PC-9 (cell line): ENCODE measurements at regions not wholly inside any gene's neighbourhood (a gene's known extent, or its start where the extent isn't known, plus 50 kb on each side); places are given as distances from the start of the nearest gene placed in this dataset.

ENCODE experiments used
- BruUV-seq: library from RNA; stranded (reverse); fragments of 400-500 nt; replicated peaks from 2 replicates; lab custom pipeline; 2021; lab: Mats Ljungman, UMichigan
- CTCF ChIA-PET: fragments of 300-600 bp; sonication (Branson Sonifier 250); formaldehyde crosslinking; loops from one replicate; lab custom pipeline; 2022; ENCODE audit warnings: antibody characterized with exemption; lab: Charles Lee
- POLR2A ChIA-PET: fragments of 300-600 bp; sonication (Branson Sonifier 250); formaldehyde crosslinking; loops from one replicate; lab custom pipeline; 2022; ENCODE audit warnings: antibody characterized with exemption; ENCODE audit not compliant: unreplicated experiment; lab: Charles Lee
- DNase-seq, 2 experiments: peaks; one replicate each; pipeline versions ENCODE4 v3.0.0 to v3.0.0-alpha.2; 2015 to 2022; ENCODE audit warnings: mixed read lengths in 1 of 2
- H2AFZ ChIP-seq: fragments of 200-600 bp; sonication (generic); 2 replicates; pipeline ENCODE4 v1.8.1; 2017; ENCODE audit warnings: antibody characterized with exemption
- H3F3A ChIP-seq: fragments of 200-600 bp; sonication (generic); 2 replicates; pipeline ENCODE4 v1.8.1; 2017; ENCODE audit warnings: antibody characterized with exemption, mild to moderate bottlenecking, low read depth; ENCODE audit not compliant: insufficient read depth
- H3K27ac ChIP-seq: fragments of 200-600 bp; sonication (generic); 2 replicates; pipeline ENCODE4 v1.6.1; 2016; ENCODE audit warnings: mixed run types
- H3K27me3 ChIP-seq: fragments of 200-600 bp; sonication (generic); 2 replicates; pipeline ENCODE4 v1.6.1; 2016; ENCODE audit warnings: low read depth, mixed run types; ENCODE audit not compliant: insufficient read depth
- H3K36me3 ChIP-seq: fragments of 200-600 bp; sonication (generic); 2 replicates; pipeline ENCODE4 v1.6.1; 2016; ENCODE audit warnings: low read depth, mixed run types
- H3K4me1 ChIP-seq: fragments of 200-600 bp; sonication (generic); replicated peaks from 2 replicates; pipeline ENCODE4 v1.6.1; 2016; ENCODE audit warnings: mixed run types; ENCODE audit not compliant: insufficient read depth
- H3K4me2 ChIP-seq: fragments of 200-600 bp; sonication (generic); 2 replicates; pipeline ENCODE4 v1.6.1; 2017; ENCODE audit warnings: mixed run types
- H3K4me3 ChIP-seq: fragments of 200-600 bp; sonication (generic); 2 replicates; pipeline ENCODE4 v1.6.1; 2016; ENCODE audit warnings: mixed run types
- H3K79me2 ChIP-seq: fragments of 200-600 bp; sonication (generic); 2 replicates; pipeline ENCODE4 v1.6.1; 2017; ENCODE audit warnings: low read depth, mixed run types
- H3K9me2 ChIP-seq: fragments of 200-600 bp; sonication (generic); 2 replicates; pipeline ENCODE4 v1.8.1; 2017; ENCODE audit warnings: mild to moderate bottlenecking; ENCODE audit not compliant: insufficient read depth
- H3K9me3 ChIP-seq: fragments of 200-600 bp; sonication (generic); 2 replicates; pipeline ENCODE4 v1.8.1; 2016; ENCODE audit warnings: low read depth; ENCODE audit not compliant: insufficient read depth
- H4K20me1 ChIP-seq: fragments of 200-600 bp; sonication (generic); 2 replicates; pipeline ENCODE4 v1.8.1; 2017; ENCODE audit not compliant: insufficient read depth
- EZH2 ChIP-seq: fragments of 200-600 bp; sonication (generic); IDR thresholded peaks from 2 replicates; pipeline ENCODE4 v1.8.0; 2017; ENCODE audit warnings: antibody characterized with exemption, low read depth
- intact Hi-C: fragments of 100-400 bp; cut with micrococcal nuclease; formaldehyde crosslinking; loops from one replicate; pipeline ENCODE4 v1.10.0; 2022; ENCODE audit not compliant: unreplicated experiment
- TF ChIP-seq, protein P1 (sequence below): fragments of 200-600 bp; sonication (generic); conservative IDR thresholded peaks from 2 replicates; pipeline ENCODE4 v1.6.1; 2017; ENCODE audit warnings: mixed run types, antibody characterized with exemption, mild to moderate bottlenecking, moderate library complexity

DNA sequence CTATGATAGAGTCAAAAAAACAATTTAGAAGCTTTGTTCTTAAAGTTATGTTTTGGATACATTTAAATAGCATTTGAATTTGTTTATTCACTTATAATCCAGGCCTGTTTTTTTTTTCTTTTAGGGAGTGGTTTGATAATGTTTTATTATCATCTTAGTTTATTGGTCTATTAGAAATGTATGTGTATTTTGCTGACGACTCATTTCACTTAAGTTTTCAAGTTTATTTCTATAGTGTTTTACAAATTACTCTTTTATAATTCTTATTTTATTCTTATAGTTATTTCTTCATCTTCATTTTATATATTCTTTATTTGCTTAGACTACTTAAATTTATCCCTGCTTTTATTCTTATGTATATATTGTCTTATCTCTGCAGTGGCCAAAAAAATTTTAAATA lies 804.5 kb downstream of the NR4A2 start:
- no peak overlapping the region for H3K4me3 ChIP-seq
- BruUV-seq, result no TSS peak
- H3K27ac ChIP-seq, result no peak overlapping the region
- no peaks in the 10 kb centered on the region for H3K27me3 ChIP-seq
- CTCF ChIA-PET, result interaction anchor here (0.7 kb wide), 1 partner anchor 163 kb away, joined by 5 read pairs; no protein-coding TSS in a partner anchor
- no peaks in the 10 kb centered on the region for H3K36me3 ChIP-seq
- H3F3A ChIP-seq, result no peaks in the 10 kb centered on the region
- H2AFZ ChIP-seq, result no peak overlapping the region
- DNase-seq, result no peak
- H3K79me2 ChIP-seq, result no peaks in the 10 kb centered on the region
- no peaks in the 10 kb centered on the region for H3K4me1 ChIP-seq
- intact Hi-C loops, result no loop called here
- H3K9me3 ChIP-seq, result no peaks in the 10 kb centered on the region
- H4K20me1 ChIP-seq, result no peaks in the 10 kb centered on the region
- POLR2A ChIA-PET, result no interaction called here
- H3K9me2 ChIP-seq, result no peaks in the 10 kb centered on the region
- no peak overlapping the region for H3K4me2 ChIP-seq
- TF ChIP-seq EZH2, result no peak
- TF ChIP-seq, protein P1, sequence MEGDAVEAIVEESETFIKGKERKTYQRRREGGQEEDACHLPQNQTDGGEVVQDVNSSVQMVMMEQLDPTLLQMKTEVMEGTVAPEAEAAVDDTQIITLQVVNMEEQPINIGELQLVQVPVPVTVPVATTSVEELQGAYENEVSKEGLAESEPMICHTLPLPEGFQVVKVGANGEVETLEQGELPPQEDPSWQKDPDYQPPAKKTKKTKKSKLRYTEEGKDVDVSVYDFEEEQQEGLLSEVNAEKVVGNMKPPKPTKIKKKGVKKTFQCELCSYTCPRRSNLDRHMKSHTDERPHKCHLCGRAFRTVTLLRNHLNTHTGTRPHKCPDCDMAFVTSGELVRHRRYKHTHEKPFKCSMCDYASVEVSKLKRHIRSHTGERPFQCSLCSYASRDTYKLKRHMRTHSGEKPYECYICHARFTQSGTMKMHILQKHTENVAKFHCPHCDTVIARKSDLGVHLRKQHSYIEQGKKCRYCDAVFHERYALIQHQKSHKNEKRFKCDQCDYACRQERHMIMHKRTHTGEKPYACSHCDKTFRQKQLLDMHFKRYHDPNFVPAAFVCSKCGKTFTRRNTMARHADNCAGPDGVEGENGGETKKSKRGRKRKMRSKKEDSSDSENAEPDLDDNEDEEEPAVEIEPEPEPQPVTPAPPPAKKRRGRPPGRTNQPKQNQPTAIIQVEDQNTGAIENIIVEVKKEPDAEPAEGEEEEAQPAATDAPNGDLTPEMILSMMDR, result no peak

DNA sequence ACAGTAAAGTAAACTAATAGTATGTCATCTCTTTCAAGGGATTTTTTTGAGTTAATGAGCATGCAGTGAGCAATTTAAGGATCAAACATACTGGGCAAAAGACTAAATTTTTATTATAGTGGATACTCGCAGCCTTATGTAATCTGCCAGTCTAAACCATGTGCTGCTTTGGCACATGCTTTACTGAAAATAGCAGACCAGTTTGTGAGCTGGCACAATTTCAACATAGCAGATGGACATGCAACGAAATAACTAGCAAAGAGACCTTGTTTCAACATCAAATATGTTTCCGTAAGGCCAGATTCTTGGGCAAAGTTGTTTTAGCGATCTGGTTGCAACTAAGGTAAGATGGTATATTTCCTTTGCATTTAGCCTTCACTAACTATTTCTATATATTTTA lies 807.3 kb downstream of the NR4A2 start:
- no peak overlapping the region for H3K4me2 ChIP-seq
- no peaks in the 10 kb centered on the region for H4K20me1 ChIP-seq
- H3K9me2 ChIP-seq, result no peaks in the 10 kb centered on the region
- no peaks in the 10 kb centered on the region for H3K79me2 ChIP-seq
- no peak overlapping the region for H3K27ac ChIP-seq
- ChIA-PET CTCF (no interaction called here), POLR2A (no interaction called here)
- intact Hi-C loops, result no loop called here
- no peaks in the 10 kb centered on the region for H3K36me3 ChIP-seq
- no peak overlapping the region for H3K4me3 ChIP-seq
- H3F3A ChIP-seq, result no peaks in the 10 kb centered on the region
- no peaks in the 10 kb centered on the region for H3K9me3 ChIP-seq
- TF ChIP-seq, protein P1, result no peak
- no peak for TF ChIP-seq EZH2
- no peaks in the 10 kb centered on the region for H3K4me1 ChIP-seq
- no TSS peak for BruUV-seq
- no peak for DNase-seq
- no peaks in the 10 kb centered on the region for H3K27me3 ChIP-seq
- H2AFZ ChIP-seq, result no peak overlapping the region

DNA sequence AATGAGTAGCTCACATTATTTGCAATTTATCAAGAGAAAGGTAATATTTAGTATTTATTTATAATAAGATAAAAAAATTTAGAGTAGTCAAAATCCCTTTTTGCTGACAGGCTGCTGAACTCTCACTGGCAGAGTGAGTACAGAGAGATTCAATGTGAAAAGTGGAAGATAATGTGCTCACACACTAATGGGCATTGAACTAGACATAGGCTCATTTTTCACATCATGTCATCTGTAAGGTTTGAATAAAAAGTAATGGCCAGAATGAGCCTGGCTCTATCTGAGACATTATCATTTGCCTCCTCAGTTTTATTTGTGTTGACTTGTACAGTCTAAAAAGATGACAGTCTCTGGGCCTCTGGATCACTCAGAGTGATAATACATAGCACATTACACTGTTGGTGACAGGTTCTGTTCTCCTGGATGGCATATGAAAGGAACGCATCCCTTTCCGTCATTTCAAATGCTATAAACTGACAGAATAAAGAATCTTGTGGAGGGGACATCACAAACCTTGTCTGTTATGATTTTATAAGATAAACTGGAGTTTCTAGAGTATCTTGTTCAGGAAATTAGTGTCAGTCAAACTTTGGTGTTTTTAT lies 812.9 kb downstream of the NR4A2 start:
- DNase-seq, result no peak
- Histone ChIP-seq H3K79me2 (no peaks in the 10 kb centered on the region), H3K9me2 (no peaks in the 10 kb centered on the region), H4K20me1 (no peaks in the 10 kb centered on the region), H3K27ac (no peak overlapping the region), H3K4me1 (no peaks in the 10 kb centered on the region), H3K4me3 (no peak overlapping the region), H3K36me3 (no peaks in the 10 kb centered on the region), H2AFZ (no peak overlapping the region), H3K27me3 (no peaks in the 10 kb centered on the region), H3K4me2 (no peak overlapping the region), H3K9me3 (no peaks in the 10 kb centered on the region), H3F3A (no peaks in the 10 kb centered on the region)
- ChIA-PET CTCF (no interaction called here), POLR2A (no interaction called here)
- intact Hi-C loops, result no loop called here
- BruUV-seq, result no TSS peak
- TF ChIP-seq, protein P1, result no peak
- TF ChIP-seq EZH2, result no peak
